Thyroid gland (tissue), 4 donors: ENCODE measurements at regions not wholly inside any gene's neighbourhood (a gene's known extent, or its start where the extent isn't known, plus 50 kb on each side); places are given as distances from the start of the nearest gene placed in this dataset.

Source experiments
- DNase-seq, 2 donors: peaks; one replicate each; pipeline ENCODE4 v3.0.0-alpha.2; 2019
- H3K27ac ChIP-seq, 3 donors: fragments of 200-600 bp; sonication (generic); 1 replicate in 2 of 3; 2 replicates in 1 of 3; pipeline ENCODE4 v1.5.1; 2016 to 2019; ENCODE audit warnings: mild to moderate bottlenecking in 1 of 3, moderate library complexity in 1 of 3
- H3K27me3 ChIP-seq: fragments of 200-600 bp; sonication (generic); one replicate; pipeline ENCODE4 v1.5.1; 2019
- H3K36me3 ChIP-seq, 2 donors: fragments of 200-600 bp; sonication (generic); one replicate each; pipeline ENCODE4 v1.5.1; 2016 to 2019
- H3K4me1 ChIP-seq, 2 donors: fragments of 200-600 bp; sonication (generic); one replicate each; pipeline ENCODE4 v1.5.1; 2017 to 2019
- H3K4me3 ChIP-seq, 3 donors: fragments of 200-600 bp; sonication (generic); replicated peaks in 1 of 3; 1 replicate in 2 of 3; 2 replicates in 1 of 3; pipeline ENCODE4 v1.5.1; 2016; ENCODE audit warnings: mild to moderate bottlenecking in 1 of 3
- H3K9me3 ChIP-seq: fragments of 200-600 bp; sonication (generic); one replicate; pipeline ENCODE4 v1.5.1; 2017
- CTCF ChIP-seq, 6 experiments: fragments of 200-600 bp in 3 of 6; fragments of 450-650 bp in 3 of 6; sonication (generic) in 3 of 6; IDR thresholded peaks; one replicate each; pipeline ENCODE4 v1.5.1; 2016 to 2019; ENCODE audit warnings: antibody characterized with exemption in 6 of 6, mild to moderate bottlenecking in 2 of 6, inconsistent platforms in 1 of 6, moderate library complexity in 1 of 6
- POLR2A ChIP-seq, 2 donors: fragments of 450-650 bp; IDR thresholded peaks; one replicate each; pipeline ENCODE4 v1.6.1; 2017; ENCODE audit warnings: antibody characterized with exemption in 2 of 2, mild to moderate bottlenecking in 2 of 2, moderate library complexity in 1 of 2
- WGBS, 2 donors: methylation state at CpG; one replicate each; pipeline ENCODE4 v1.1.5; 2017; 5-methylcytosine and 5-hydroxymethylcytosine counted together
- intact Hi-C: fragments of 100-400 bp; cut with DNase I; formaldehyde crosslinking; loops from one replicate; pipeline ENCODE4 v1.15.1; 2023

- H3K9me3 ChIP-seq = no peaks in the 10 kb centered on the region
- no peak for DNase-seq
- intact Hi-C loops = no loop called here
- no peak overlapping the region for H3K4me3 ChIP-seq
- H3K27me3 ChIP-seq = no peaks in the 10 kb centered on the region
- 86 to 89% methylated on average over 1 of the region's 1 CpG for WGBS, 2 donors
- no peak overlapping the region for H3K27ac ChIP-seq
- H3K4me1 ChIP-seq = no peaks in the 10 kb centered on the region
- TF ChIP-seq CTCF (IDR thresholded peaks at IDR 0.05) (no peak), POLR2A (IDR thresholded peaks at IDR 0.05) (no peak)
- no peaks in the 10 kb centered on the region for H3K36me3 ChIP-seq
Observed at GRCh38 chr10:90420637-90421318, 437.1 kb downstream of the HTR7 start.

GRCh38 chr10:90421874-90422273, 436.0 kb downstream of the HTR7 start:
- Histone ChIP-seq H3K4me1 (no peaks in the 10 kb centered on the region), H3K9me3 (no peaks in the 10 kb centered on the region), H3K36me3 (no peaks in the 10 kb centered on the region), H3K27me3 (no peaks in the 10 kb centered on the region), H3K4me3 (no peak overlapping the region), H3K27ac (no peak overlapping the region)
- 94 to 99% methylated on average over 2 of the region's 2 CpGs for WGBS, 2 donors
- DNase-seq = no peak
- no peak for TF ChIP-seq CTCF (IDR thresholded peaks at IDR 0.05)
- no peak for TF ChIP-seq POLR2A (IDR thresholded peaks at IDR 0.05)
- intact Hi-C loops = no loop called here

GRCh38 chr10:90424730-90425129, 433.1 kb downstream of the HTR7 start:
- intact Hi-C loops = no loop called here
- no peak overlapping the region for H3K27ac ChIP-seq
- DNase-seq = no peak
- WGBS, 2 donors = 87 to 92% methylated on average over 1 of the region's 1 CpG
- no peaks in the 10 kb centered on the region for H3K27me3 ChIP-seq
- H3K4me3 ChIP-seq = no peak overlapping the region
- no peaks in the 10 kb centered on the region for H3K4me1 ChIP-seq
- H3K36me3 ChIP-seq = no peaks in the 10 kb centered on the region
- no peaks in the 10 kb centered on the region for H3K9me3 ChIP-seq
- TF ChIP-seq POLR2A (IDR thresholded peaks at IDR 0.05) (no peak), CTCF (IDR thresholded peaks at IDR 0.05) (no peak)

GRCh38 chr10:90430186-90430585, 427.7 kb downstream of the HTR7 start:
- Histone ChIP-seq H3K4me1 (no peaks in the 10 kb centered on the region), H3K27me3 (no peaks in the 10 kb centered on the region), H3K4me3 (no peak overlapping the region), H3K27ac (no peak overlapping the region), H3K36me3 (no peaks in the 10 kb centered on the region), H3K9me3 (no peaks in the 10 kb centered on the region)
- WGBS, 2 donors = 64 to 66% methylated on average over 1 of the region's 1 CpG
- no peak for DNase-seq
- TF ChIP-seq POLR2A (IDR thresholded peaks at IDR 0.05) (no peak), CTCF (IDR thresholded peaks at IDR 0.05) (no peak)
- intact Hi-C loops = no loop called here

- no peaks in the 10 kb centered on the region for H3K4me1 ChIP-seq
- H3K4me3 ChIP-seq = no peak overlapping the region
- H3K27ac ChIP-seq = no peak overlapping the region
- TF ChIP-seq CTCF (IDR thresholded peaks at IDR 0.05) (no peak), POLR2A (IDR thresholded peaks at IDR 0.05) (no peak)
- H3K9me3 ChIP-seq = no peaks in the 10 kb centered on the region
- no peaks in the 10 kb centered on the region for H3K27me3 ChIP-seq
- intact Hi-C loops = no loop called here
- no peaks in the 10 kb centered on the region for H3K36me3 ChIP-seq
- DNase-seq = no peak
Observed at GRCh38 chr10:90432866-90433265, 425.0 kb downstream of the HTR7 start.
